Caco-2 (cell line): ENCODE measurements at regions not wholly inside any gene's neighbourhood (a gene's known extent, or its start where the extent isn't known, plus 50 kb on each side); places are given as distances from the start of the nearest gene placed in this dataset.

ENCODE experiments used
- BruUV-seq: library from RNA; stranded (reverse); fragments of 400-500 nt; replicated peaks from 2 replicates; lab custom pipeline; 2021; lab: Mats Ljungman, UMichigan
- CTCF ChIA-PET: fragments of 300-600 bp; sonication (Branson Sonifier 250); formaldehyde crosslinking; loops from one replicate; lab custom pipeline; 2022; ENCODE audit warnings: antibody characterized with exemption; lab: Charles Lee
- POLR2A ChIA-PET: fragments of 300-600 bp; sonication (Branson Sonifier 250); formaldehyde crosslinking; loops from one replicate; lab custom pipeline; 2022; ENCODE audit warnings: antibody characterized with exemption; lab: Charles Lee
- DNase-seq, 2 experiments: peaks; one replicate each; pipeline versions ENCODE4 v3.0.0 to v3.0.0-alpha.2; 2020 to 2022
- H3K27me3 ChIP-seq: replicated peaks from 2 replicates; pipeline ENCODE4 v1.6.0; 2011; ENCODE audit warnings: low read length; ENCODE audit not compliant: control insufficient read depth, insufficient read depth
- H3K36me3 ChIP-seq: 2 replicates; pipeline ENCODE4 v1.5.1; 2011; ENCODE audit warnings: low read length; ENCODE audit not compliant: control insufficient read depth, insufficient read depth
- H3K4me1 ChIP-seq: fragments of 250-450 bp; sonication (Bioruptor Pico); 2 replicates; pipeline ENCODE4 v1.5.1; 2020; ENCODE audit warnings: mild to moderate bottlenecking
- H3K4me3 ChIP-seq: 2 replicates; pipeline ENCODE4 v1.5.1; 2011; ENCODE audit warnings: low read depth, mild to moderate bottlenecking, control low read depth, low read length
- H3K9me3 ChIP-seq: fragments of 250-450 bp; sonication (Bioruptor Pico); 2 replicates; pipeline ENCODE4 v1.5.1; 2020; ENCODE audit warnings: mild to moderate bottlenecking, moderate library complexity
- H3K27ac Mint-ChIP-seq: one replicate; pipeline ENCODE4 v1.8.0; 2022; ENCODE audit warnings: mixed read lengths; ENCODE audit not compliant: unreplicated experiment
- H3K27me3 Mint-ChIP-seq: one replicate; pipeline ENCODE4 v1.8.0; 2022; ENCODE audit warnings: mixed read lengths; ENCODE audit not compliant: insufficient read depth, unreplicated experiment
- H3K36me3 Mint-ChIP-seq: one replicate; pipeline ENCODE4 v1.8.0; 2022; ENCODE audit warnings: mild to moderate bottlenecking, mixed read lengths; ENCODE audit not compliant: insufficient read depth, unreplicated experiment
- H3K4me1 Mint-ChIP-seq: one replicate; pipeline ENCODE4 v1.8.0; 2022; ENCODE audit warnings: low read depth, mixed read lengths; ENCODE audit not compliant: unreplicated experiment
- H3K4me3 Mint-ChIP-seq: one replicate; pipeline ENCODE4 v1.8.0; 2022; ENCODE audit warnings: mild to moderate bottlenecking, moderate library complexity, mixed read lengths; ENCODE audit not compliant: unreplicated experiment
- H3K9me3 Mint-ChIP-seq: one replicate; pipeline ENCODE4 v1.8.0; 2022; ENCODE audit warnings: mixed read lengths; ENCODE audit not compliant: unreplicated experiment
- CTCF ChIP-seq, 2 experiments: fragments of 200-600 bp in 1 of 2; IDR thresholded peaks; 1 replicate in 1 of 2; 2 replicates in 1 of 2; pipeline versions ENCODE4 v1.5.1 to v1.8.0; 2011 to 2022; ENCODE audit warnings: antibody characterized with exemption in 1 of 2, control low read depth in 1 of 2, inconsistent platforms in 1 of 2, low read depth in 1 of 2, low read length in 1 of 2, mild to moderate bottlenecking in 1 of 2, moderate library complexity in 1 of 2; ENCODE audit not compliant: insufficient read depth in 1 of 2, severe bottlenecking in 1 of 2, unreplicated experiment in 1 of 2
- intact Hi-C: fragments of 100-400 bp; cut with micrococcal nuclease; formaldehyde crosslinking; loops from one replicate; pipeline ENCODE4 v1.10.0; 2022; ENCODE audit not compliant: unreplicated experiment

- Mint-ChIP-seq H3K27ac (no peak overlapping the region), H3K36me3 (no peaks in the 10 kb centered on the region), H3K4me1 (no peaks in the 10 kb centered on the region), H3K4me3 (no peak overlapping the region), H3K9me3 (no peaks in the 10 kb centered on the region), H3K27me3 (peaks cover 24% of the 10 kb centered on the region)
- Histone ChIP-seq H3K27me3 (no peaks in the 10 kb centered on the region), H3K4me1 (no peaks in the 10 kb centered on the region), H3K4me3 (no peak overlapping the region), H3K36me3 (no peaks in the 10 kb centered on the region), H3K9me3 (no peaks in the 10 kb centered on the region)
- ChIA-PET POLR2A (no interaction called here), CTCF (no interaction called here)
- TF ChIP-seq CTCF (IDR thresholded peaks at IDR 0.05; ENCODE audit: insufficient read depth in 1 of 2, low read depth in 1 of 2, low read length in 1 of 2, severe bottlenecking in 1 of 2, unreplicated experiment in 1 of 2), result no peak
- DNase-seq, result no peak
- intact Hi-C loops, result no loop called here
- BruUV-seq, result no TSS peak
These were observed 87.3 kb upstream of the CSF3R start for GRCh38 chr1:36570006-36570405.

GRCh38 chr1:36567601-36568341 is 85.1 kb upstream of the CSF3R start:
- CTCF ChIA-PET, result no interaction called here
- no peak overlapping the region for H3K27ac Mint-ChIP-seq
- H3K27me3 ChIP-seq, result no peaks in the 10 kb centered on the region
- H3K4me3 Mint-ChIP-seq, result no peak overlapping the region
- H3K4me3 ChIP-seq, result no peak overlapping the region
- TF ChIP-seq CTCF (IDR thresholded peaks at IDR 0.05; ENCODE audit: insufficient read depth in 1 of 2, low read depth in 1 of 2, low read length in 1 of 2, severe bottlenecking in 1 of 2, unreplicated experiment in 1 of 2), result no peak
- H3K4me1 ChIP-seq, result no peaks in the 10 kb centered on the region
- no peak for DNase-seq
- H3K9me3 ChIP-seq, result no peaks in the 10 kb centered on the region
- H3K9me3 Mint-ChIP-seq, result no peaks in the 10 kb centered on the region
- no peaks in the 10 kb centered on the region for H3K36me3 Mint-ChIP-seq
- intact Hi-C loops, result no loop called here
- no peaks in the 10 kb centered on the region for H3K36me3 ChIP-seq
- POLR2A ChIA-PET, result no interaction called here
- H3K4me1 Mint-ChIP-seq, result no peaks in the 10 kb centered on the region
- peaks cover 25% of the 10 kb centered on the region for H3K27me3 Mint-ChIP-seq
- no TSS peak for BruUV-seq

GRCh38 chr1:36565576-36566501 is 83.1 kb upstream of the CSF3R start:
- Histone ChIP-seq H3K36me3 (no peaks in the 10 kb centered on the region), H3K27me3 (no peaks in the 10 kb centered on the region), H3K4me3 (no peak overlapping the region), H3K9me3 (no peaks in the 10 kb centered on the region), H3K4me1 (no peaks in the 10 kb centered on the region)
- Mint-ChIP-seq H3K9me3 (no peaks in the 10 kb centered on the region), H3K36me3 (no peaks in the 10 kb centered on the region), H3K27me3 (peaks cover 21% of the 10 kb centered on the region), H3K4me1 (no peaks in the 10 kb centered on the region), H3K27ac (no peak overlapping the region), H3K4me3 (no peak overlapping the region)
- TF ChIP-seq CTCF (IDR thresholded peaks at IDR 0.05; ENCODE audit: insufficient read depth in 1 of 2, low read depth in 1 of 2, low read length in 1 of 2, severe bottlenecking in 1 of 2, unreplicated experiment in 1 of 2), result no peak
- POLR2A ChIA-PET, result no interaction called here
- no peak for DNase-seq
- CTCF ChIA-PET, result no interaction called here
- intact Hi-C loops, result no loop called here
- no TSS peak for BruUV-seq
